ENCODE measurements at regions not wholly inside any gene's neighbourhood (a gene's known extent, or its start where the extent isn't known, plus 50 kb on each side); places are given as distances from the start of the nearest gene placed in this dataset.

DNA sequence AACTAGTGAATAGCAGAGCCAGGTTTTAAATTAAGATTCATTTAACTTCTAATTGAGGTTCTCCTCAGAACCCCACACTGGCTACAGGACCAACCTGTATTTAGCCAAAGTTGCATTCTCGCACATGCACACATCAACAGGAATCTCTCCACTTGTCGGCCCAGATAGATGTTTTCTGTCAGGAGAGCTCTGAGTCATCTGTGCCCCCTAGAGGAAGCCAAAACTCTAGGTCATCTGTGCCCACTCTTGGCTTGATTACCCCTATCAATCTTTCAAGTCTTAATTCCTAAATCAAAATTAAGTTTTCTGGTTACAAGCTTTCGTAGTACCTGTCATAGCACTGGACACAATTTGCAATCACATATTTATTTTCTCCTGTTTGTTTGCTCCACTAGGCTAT, 104.9 kb upstream of the EOMES start:
- H3K9me3 Mint-ChIP-seq = no peaks in the 10 kb centered on the region
- no peak overlapping the region for H3K4me3 Mint-ChIP-seq
- H3K4me1 Mint-ChIP-seq = no peaks in the 10 kb centered on the region
- H3K36me3 Mint-ChIP-seq = no peaks in the 10 kb centered on the region
- no peak overlapping the region for H3K27ac Mint-ChIP-seq
- DNase-seq = no peak
- peaks cover 9% of the 10 kb centered on the region in 2 donors for H3K27me3 Mint-ChIP-seq
- ATAC-seq (replicated peaks) = no peak

GRCh38 chr3:27840807-27841594, 118.9 kb upstream of the EOMES start:
- DNase-seq (no peak), ATAC-seq (replicated peaks) (no peak)
- Mint-ChIP-seq H3K4me1 (no peaks in the 10 kb centered on the region), H3K4me3 (no peak overlapping the region), H3K9me3 (no peaks in the 10 kb centered on the region), H3K36me3 (no peaks in the 10 kb centered on the region), H3K27me3 (no peaks in the 10 kb centered on the region), H3K27ac (no peak overlapping the region)

DNA sequence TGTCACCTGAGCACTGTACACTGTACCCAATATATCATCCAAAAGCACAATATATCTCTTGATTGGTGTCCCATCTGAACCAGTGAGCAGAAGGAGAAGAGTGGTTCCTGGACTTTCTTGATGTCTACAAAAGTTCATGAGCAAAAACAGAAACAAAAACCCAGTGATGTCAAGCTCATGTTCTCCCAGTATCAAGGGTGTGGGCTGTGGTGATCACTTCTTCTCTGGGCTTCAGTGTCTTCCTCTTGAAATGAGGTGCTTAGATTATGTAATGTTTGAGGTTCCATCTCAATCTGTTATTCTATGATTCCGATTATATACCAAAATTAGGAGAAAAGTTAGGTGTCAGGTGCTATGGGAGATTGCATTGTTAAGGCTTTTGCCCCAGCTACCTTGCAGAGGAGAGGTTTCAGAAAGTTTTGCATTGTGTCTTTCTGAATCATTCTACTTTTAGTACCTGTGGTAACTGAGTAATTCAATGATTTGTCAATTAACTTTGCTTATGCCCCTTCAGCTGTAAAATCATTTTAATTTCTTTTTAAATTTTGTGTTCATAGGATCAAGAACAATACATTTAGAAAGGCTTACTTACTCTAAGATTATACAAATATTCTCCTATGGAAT, 122.0 kb upstream of the EOMES start:
- no peaks in the 10 kb centered on the region for H3K9me3 Mint-ChIP-seq
- no peak for ATAC-seq (replicated peaks)
- H3K36me3 Mint-ChIP-seq = no peaks in the 10 kb centered on the region
- H3K27me3 Mint-ChIP-seq = peaks cover 0 to 6% of the 10 kb centered on the region in 2 donors
- H3K27ac Mint-ChIP-seq = no peak overlapping the region
- no peak overlapping the region for H3K4me3 Mint-ChIP-seq
- no peaks in the 10 kb centered on the region for H3K4me1 Mint-ChIP-seq
- DNase-seq = no peak

DNA sequence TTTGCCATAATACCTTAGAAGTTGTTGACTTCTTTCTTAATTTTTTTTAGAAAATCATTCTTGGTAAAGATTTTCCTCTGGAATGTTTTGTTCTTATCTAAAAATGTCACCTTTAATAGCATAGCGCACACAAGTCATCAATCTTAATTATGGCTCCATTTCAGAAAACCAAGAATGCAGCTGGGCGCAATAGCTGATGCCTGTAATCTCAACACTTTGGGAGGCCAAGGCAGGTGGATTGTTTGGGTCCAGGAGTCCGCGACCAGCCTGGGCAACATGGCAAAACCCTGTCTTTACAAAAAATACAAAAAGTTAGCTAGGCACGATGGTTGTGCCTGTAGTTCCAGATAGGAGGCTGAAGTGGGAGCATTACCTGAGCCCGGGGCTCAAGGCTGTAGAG, 125.6 kb upstream of the EOMES start:
- no peaks in the 10 kb centered on the region for H3K4me1 Mint-ChIP-seq
- ATAC-seq (replicated peaks) (no peak), DNase-seq (no peak)
- H3K4me3 Mint-ChIP-seq = no peak overlapping the region
- H3K9me3 Mint-ChIP-seq = peaks cover 8 to 9% of the 10 kb centered on the region in 2 donors
- peaks cover 0 to 6% of the 10 kb centered on the region in 2 donors for H3K27me3 Mint-ChIP-seq
- H3K36me3 Mint-ChIP-seq = no peaks in the 10 kb centered on the region
- H3K27ac Mint-ChIP-seq = no peak overlapping the region

- DNase-seq (no peak), ATAC-seq (replicated peaks) (no peak)
- Mint-ChIP-seq H3K4me3 (no peak overlapping the region), H3K36me3 (peaks cover 0 to 4% of the 10 kb centered on the region in 2 donors), H3K9me3 (peaks cover 13% of the 10 kb centered on the region in 2 donors), H3K4me1 (no peaks in the 10 kb centered on the region), H3K27ac (no peak overlapping the region), H3K27me3 (peaks cover 4 to 6% of the 10 kb centered on the region in 2 donors)
Measured at GRCh38 chr3:27848826-27849225, 126.7 kb upstream of the EOMES start.

DNA sequence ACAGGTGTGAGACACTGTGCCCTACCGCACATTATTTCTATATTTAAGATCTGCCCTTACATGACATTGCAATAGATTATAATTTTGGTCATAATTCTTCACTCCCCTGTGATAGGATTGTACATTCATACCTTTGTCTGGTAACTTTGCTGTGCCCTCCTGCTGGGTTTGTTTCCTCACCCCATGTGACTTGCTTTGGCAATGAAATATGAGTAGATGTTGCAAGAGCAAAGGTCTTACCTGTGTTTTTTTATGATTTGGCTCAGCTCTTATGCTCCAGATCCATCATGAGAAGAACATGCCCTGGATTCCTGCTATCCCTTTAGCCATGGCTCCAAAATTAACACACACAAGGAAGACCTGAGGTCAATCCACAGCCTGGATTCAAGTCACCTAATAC, 137.7 kb upstream of the EOMES start:
- H3K27me3 Mint-ChIP-seq = no peaks in the 10 kb centered on the region
- no peak for DNase-seq

DNA sequence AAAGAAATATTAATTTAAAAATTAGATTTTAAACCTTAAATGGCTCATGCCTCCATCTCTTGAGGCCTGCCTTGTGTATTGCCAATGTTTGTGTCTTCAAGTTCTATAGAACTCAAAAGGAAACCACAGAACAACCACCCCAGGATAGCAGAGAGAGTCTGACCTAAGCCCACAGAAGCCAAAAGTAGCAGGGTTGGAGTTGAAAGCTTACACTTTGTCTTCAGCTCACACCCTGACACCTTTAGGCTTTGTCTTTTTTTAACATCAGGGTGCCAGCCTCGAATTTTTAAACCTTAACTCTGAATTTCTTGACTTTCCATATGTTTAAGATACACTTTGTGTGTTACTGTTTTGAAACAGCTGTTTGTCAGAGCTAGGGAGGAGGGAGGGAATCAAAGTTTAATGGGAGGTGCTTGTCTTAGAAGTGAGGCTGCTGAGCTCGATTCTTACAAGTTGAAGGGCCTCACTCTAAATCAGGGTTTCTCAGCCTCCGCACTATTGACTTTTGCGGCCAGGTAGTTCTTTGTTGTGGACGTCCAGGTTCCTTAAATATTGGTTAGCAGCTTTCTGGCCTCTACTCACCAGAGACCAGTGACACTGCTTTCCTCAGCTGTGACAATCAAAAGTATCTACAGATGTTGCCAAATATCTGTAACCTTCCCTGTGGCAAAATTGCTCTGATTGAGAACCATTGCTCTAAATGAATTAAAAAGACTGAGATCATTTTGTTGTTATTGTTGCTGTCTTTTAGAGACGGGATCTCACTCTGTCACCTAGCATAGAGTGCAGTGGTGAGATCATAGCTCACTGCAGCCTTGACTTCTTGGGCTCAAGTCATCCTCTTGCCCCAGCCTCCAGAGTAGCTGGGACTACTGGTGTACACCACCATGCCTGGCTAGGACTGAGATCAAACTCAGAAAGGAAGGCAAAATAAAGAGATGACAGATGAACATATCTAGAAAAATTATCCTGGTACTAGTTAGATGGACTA, 139.2 kb upstream of the EOMES start:
- Mint-ChIP-seq H3K4me3 (no peak overlapping the region), H3K4me1 (no peaks in the 10 kb centered on the region), H3K27me3 (no peaks in the 10 kb centered on the region)

More for the DNA sequence above, 137.7 kb upstream of the EOMES start:
- Mint-ChIP-seq H3K9me3 (peaks cover 4 to 7% of the 10 kb centered on the region in 2 donors), H3K36me3 (no peaks in the 10 kb centered on the region), H3K27ac (no peak overlapping the region), H3K4me3 (no peak overlapping the region), H3K4me1 (no peaks in the 10 kb centered on the region)
- no peak for ATAC-seq (replicated peaks)

GRCh38 chr3:27865731-27866130, 143.6 kb upstream of the EOMES start:
- H3K27ac Mint-ChIP-seq = no peak overlapping the region
- peaks cover 4 to 9% of the 10 kb centered on the region in 2 donors for H3K36me3 Mint-ChIP-seq
- H3K27me3 Mint-ChIP-seq = peaks cover 0 to 17% of the 10 kb centered on the region in 2 donors
- peaks cover 18 to 28% of the 10 kb centered on the region in 2 donors for H3K9me3 Mint-ChIP-seq
- no peak for ATAC-seq (replicated peaks)
- H3K4me3 Mint-ChIP-seq = no peak overlapping the region
- no peaks in the 10 kb centered on the region for H3K4me1 Mint-ChIP-seq
- DNase-seq = no peak

More for the DNA sequence above, 139.2 kb upstream of the EOMES start:
- DNase-seq (no peak), ATAC-seq (replicated peaks) (peak; percentile 72 to 91)
- Mint-ChIP-seq H3K36me3 (no peaks in the 10 kb centered on the region), H3K9me3 (peaks cover 4 to 7% of the 10 kb centered on the region in 2 donors), H3K27ac (peak overlapping the region; percentile 7)

- ATAC-seq (replicated peaks) (no peak), DNase-seq (no peak)
- H3K4me3 Mint-ChIP-seq = no peak overlapping the region
- H3K4me1 Mint-ChIP-seq = no peaks in the 10 kb centered on the region
- peaks cover 4 to 9% of the 10 kb centered on the region in 2 donors for H3K36me3 Mint-ChIP-seq
- H3K9me3 Mint-ChIP-seq = peaks cover 18 to 32% of the 10 kb centered on the region in 2 donors
- H3K27ac Mint-ChIP-seq = no peak overlapping the region
- H3K27me3 Mint-ChIP-seq = peaks cover 5 to 18% of the 10 kb centered on the region in 2 donors
Measured at GRCh38 chr3:27869152-27869551, 147.0 kb upstream of the EOMES start.

DNA sequence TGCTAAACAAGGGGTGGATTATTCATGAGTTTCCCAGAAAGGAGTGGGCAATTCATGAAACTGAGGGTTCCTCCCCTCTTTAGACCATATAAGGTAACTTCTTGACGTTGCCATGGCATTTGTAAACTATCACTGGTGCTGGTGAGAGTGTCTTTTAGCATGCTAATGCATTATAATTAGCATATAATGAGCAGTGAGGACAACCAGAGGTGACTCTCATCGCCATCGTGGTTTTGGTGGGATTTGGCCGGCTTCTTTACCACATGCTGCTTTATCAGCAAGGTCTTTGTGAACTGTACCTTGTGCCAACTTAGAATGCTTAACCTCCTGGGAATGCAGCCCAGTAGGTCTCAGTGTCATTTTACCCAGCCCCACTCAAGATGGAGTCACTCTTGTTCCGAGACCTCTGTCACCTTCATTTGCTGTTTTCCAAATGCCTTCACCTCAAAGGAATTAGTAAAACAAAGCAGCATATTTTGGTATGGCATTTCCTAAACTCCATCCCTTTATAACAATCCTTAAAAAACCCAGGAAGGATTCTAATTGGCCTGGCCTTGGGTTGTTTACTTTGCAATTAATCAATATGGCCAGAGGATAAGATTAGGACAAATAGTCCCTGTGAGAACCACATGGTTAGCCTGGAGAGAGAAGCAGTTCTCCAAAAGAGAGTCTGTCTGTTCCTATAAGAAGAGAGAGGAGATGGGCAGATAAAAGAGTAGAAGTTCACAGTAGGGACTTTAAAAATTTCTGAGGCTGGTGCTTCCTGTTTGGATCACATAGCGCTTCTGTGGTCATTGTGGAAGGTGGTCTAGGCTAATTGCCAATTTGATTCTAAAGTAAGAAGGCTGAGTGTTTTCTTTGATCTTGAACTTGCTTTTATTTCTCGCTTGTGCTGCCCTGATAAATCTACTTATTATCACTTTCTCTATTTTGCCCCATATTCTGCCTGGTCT, 155.2 kb upstream of the EOMES start:
- no peaks in the 10 kb centered on the region for H3K27me3 Mint-ChIP-seq
- H3K27ac Mint-ChIP-seq = no peak overlapping the region
- H3K4me3 Mint-ChIP-seq = no peak overlapping the region
- ATAC-seq (replicated peaks) (no peak), DNase-seq (no peak)
- H3K36me3 Mint-ChIP-seq = no peaks in the 10 kb centered on the region
- peaks cover 26 to 38% of the 10 kb centered on the region in 2 donors for H3K4me1 Mint-ChIP-seq
- no peaks in the 10 kb centered on the region for H3K9me3 Mint-ChIP-seq

- ATAC-seq (replicated peaks) (no peak), DNase-seq (no peak)
- Mint-ChIP-seq H3K4me3 (no peak overlapping the region), H3K27ac (no peak overlapping the region), H3K9me3 (no peaks in the 10 kb centered on the region), H3K27me3 (no peaks in the 10 kb centered on the region), H3K36me3 (no peaks in the 10 kb centered on the region), H3K4me1 (peaks cover 26 to 38% of the 10 kb centered on the region in 2 donors)
Measured at GRCh38 chr3:27878014-27878383, 155.9 kb upstream of the EOMES start.

DNA sequence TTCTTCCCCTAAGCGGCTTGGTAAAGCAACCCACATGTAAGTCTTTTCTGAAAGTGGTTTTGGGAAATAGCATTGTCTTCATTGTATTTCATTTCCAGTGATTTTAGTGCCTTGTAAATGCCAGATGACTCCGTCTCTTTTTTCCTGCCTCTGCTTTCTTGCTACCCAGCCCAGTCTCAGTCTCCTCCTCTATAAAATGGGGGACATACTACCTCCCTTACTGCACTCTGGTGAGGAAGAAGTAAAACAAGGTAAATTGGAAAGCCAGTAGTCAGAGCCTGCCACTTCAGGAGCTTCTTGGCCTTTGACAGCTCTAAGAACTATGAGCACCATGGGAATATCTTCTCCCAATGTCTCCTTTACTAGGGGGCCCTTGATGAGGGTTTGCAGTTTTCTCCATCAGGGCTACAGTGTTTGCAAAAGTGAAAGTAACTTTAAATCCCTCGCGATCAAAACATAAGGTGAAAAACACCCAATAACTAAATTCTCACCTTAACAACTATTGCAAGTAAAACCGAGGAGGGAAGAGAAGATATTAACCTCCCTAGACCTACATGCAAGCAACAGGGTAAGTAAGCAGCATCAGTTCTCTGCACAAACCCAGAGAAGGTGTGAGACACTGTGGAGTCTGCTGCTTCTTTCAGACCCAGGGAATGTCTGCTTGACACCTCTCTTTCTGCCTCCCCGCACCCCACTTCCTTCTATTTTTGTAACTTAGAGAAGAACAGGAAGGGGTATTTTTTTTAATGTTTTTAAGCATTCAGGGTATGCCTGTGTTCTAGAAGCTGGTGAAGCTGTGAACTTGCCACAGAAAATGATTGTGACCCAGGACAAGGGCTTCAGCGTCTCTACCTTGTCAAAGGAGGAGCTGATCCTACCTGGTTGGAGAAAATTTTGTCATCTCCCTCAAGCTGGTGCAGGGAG, 159.1 kb upstream of the EOMES start:
- ATAC-seq (replicated peaks) (peak; percentile 52 to 72), DNase-seq (no peak)
- peak overlapping the region; percentile 68 to 79 for H3K4me3 Mint-ChIP-seq
- no peaks in the 10 kb centered on the region for H3K27me3 Mint-ChIP-seq
- peak overlapping the region; percentile 53 for H3K27ac Mint-ChIP-seq
- H3K36me3 Mint-ChIP-seq = no peaks in the 10 kb centered on the region
- H3K9me3 Mint-ChIP-seq = no peaks in the 10 kb centered on the region
- peaks cover 26 to 38% of the 10 kb centered on the region in 2 donors for H3K4me1 Mint-ChIP-seq
